Femur (tissue), 1 donor: ENCODE measurements at regions not wholly inside any gene's neighbourhood (a gene's known extent, or its start where the extent isn't known, plus 50 kb on each side); places are given as distances from the start of the nearest gene placed in this dataset.
"Not testable (repeated sequence)": the region's sequence is repeated elsewhere in the genome, so short reads cannot be mapped to it uniquely, and the experiment has no call there.

Experiments
- DNase-seq: peaks from one replicate; pipeline ENCODE4 v3.0.0-alpha.2; 2017

DNA sequence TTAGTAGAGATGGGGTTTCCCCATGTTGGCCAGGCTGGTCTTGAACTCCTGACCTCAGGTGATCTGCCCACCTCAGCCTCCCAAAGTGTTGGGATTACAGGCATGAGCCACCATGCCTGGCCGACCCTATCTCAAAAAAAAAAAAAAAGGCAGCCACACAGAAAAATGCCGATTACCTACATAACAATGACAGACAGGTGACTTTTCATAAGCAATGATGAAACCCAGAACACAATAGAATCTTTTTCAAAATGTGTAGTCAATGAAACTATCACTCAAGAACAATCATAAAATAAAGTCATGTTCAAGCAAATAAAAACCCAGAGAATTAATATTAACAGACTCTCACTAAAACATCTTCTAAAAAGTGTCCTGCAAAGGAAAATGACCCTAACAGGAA lies 135.6 kb upstream of the MVB12B start:
- not testable (repeated sequence) for DNase-seq

GRCh38 chr9:126198854-126199253 lies 127.8 kb upstream of the MVB12B start:
- no peak for DNase-seq

GRCh38 chr9:126203313-126203712 lies 123.3 kb upstream of the MVB12B start:
- no peak for DNase-seq

- no peak for DNase-seq
Measured at GRCh38 chr9:126204197-126204596, 122.4 kb upstream of the MVB12B start.

DNA sequence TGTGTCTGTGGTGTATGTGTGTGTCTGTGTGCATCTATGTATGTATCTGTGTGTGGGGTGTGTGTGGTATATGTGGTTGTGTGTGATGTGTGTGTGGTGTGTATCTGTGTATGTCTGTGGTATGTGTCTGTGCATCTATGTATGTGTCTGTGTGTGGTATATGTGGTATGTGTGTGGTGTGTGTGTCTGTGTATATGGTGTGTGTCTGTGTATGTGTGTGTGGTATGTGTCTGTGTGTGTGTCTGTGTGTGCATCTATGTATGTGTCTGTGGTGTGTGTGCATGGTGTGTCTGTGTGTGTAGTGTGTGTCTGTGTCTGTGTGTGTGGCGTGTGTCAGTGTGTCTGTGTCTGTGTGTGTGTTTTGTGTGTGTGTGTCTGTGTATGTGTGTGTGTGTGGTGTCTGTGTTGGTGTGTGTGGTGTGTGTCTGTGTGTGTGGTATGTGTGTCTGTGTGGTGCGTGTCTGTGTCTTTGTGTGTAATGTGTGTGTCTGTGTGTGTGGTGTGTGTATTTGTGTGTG lies 121.9 kb upstream of the MVB12B start:
- DNase-seq, result no peak

DNA sequence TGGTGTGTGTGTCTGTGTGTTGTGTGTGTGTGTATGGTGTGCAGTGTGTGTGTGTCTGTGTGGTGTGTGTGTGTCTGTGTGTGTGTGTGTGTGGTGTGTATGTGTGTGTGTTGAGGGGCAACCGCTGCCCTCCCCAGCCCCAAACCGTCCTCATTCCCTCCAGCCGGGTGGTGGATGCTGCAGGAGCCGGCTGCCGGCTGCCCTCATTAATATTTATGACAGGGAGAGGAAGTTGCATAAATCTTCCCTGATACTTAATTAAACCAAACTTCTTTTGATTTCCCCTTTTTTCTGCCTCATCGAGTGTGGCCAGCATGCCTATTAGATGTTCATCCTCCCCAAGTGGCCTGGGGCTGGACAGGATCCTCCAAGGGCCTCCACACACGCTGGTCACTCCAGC lies 121.4 kb upstream of the MVB12B start:
- no peak for DNase-seq

DNA sequence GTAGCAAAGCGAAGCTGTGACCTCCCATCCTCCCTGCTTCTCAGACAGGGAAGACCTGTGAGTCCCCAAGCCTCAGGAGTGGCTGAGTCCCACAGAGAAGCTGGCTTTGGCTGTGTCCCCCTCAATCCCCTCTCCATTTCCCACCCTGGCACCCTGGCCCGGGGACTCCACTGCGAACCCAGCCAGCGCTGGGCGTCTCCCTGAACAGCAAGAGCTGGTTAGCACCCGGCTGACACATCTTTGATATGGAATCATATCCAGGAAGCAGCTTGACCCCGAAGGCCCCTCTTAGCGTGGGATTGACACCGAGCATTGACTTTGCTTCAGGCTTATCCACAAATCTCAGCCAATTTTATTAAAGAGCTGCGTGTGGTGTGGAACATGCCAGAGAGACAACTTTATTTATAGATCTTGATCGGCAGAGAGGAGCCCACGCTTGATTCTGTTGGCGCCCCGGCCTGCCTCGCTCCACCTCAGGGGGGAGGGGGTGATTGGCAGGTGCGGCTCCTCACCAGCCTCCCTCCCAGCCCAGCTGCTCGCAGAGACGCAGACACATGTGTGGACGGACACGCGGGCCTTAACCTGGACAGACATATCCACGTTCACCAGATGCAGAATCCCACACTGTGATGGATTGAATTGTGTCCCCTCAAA lies 120.7 kb upstream of the MVB12B start:
- no peak for DNase-seq

- DNase-seq, result no peak
Measured at GRCh38 chr9:126207256-126207655, 119.4 kb upstream of the MVB12B start.

- DNase-seq, result no peak
Measured at GRCh38 chr9:126208216-126208758, 118.3 kb upstream of the MVB12B start.

- DNase-seq, result no peak
Measured at GRCh38 chr9:126211441-126212074, 115.1 kb upstream of the MVB12B start.

GRCh38 chr9:126215486-126215885 lies 111.1 kb upstream of the MVB12B start:
- DNase-seq, result no peak

DNA sequence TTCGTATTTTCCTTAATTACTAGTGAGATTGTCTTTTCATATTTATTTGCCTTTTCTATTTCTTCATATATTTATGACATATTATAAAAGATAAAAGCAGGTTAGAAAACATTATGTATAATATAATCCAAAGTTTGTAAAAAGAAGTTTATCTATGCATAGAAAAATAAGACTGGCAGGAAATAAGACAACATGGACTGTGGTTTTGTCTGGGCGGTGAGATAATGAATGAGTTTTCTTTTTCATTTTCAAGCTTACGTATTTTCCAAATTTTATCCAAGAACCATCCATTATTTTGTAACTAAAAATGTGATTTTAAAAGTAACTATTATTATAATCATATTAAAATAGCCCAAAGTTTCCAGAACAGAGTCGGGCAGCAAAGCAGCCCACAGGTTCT lies 109.8 kb upstream of the MVB12B start:
- DNase-seq, result no peak

DNA sequence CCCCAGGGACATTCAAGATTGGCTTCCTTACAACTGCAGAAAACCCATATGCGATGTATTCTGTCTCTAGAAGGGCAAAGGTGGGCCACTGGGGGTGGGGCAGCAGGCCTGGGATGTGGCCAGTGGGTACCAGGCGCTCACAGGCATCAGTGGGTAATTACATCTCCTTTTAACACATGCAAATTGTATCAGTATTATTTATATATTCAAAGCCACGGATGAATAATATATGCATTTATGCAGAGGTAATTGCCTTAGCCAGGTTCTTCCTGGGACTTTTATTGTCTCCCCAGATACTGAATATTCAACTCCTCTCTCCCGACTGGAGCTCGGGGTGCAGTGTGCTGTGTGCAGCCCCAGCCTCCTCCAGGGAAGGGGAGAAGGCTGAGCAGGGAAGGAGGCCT lies 109.4 kb upstream of the MVB12B start:
- no peak for DNase-seq

GRCh38 chr9:126217797-126218196 lies 108.8 kb upstream of the MVB12B start:
- no peak for DNase-seq

DNA sequence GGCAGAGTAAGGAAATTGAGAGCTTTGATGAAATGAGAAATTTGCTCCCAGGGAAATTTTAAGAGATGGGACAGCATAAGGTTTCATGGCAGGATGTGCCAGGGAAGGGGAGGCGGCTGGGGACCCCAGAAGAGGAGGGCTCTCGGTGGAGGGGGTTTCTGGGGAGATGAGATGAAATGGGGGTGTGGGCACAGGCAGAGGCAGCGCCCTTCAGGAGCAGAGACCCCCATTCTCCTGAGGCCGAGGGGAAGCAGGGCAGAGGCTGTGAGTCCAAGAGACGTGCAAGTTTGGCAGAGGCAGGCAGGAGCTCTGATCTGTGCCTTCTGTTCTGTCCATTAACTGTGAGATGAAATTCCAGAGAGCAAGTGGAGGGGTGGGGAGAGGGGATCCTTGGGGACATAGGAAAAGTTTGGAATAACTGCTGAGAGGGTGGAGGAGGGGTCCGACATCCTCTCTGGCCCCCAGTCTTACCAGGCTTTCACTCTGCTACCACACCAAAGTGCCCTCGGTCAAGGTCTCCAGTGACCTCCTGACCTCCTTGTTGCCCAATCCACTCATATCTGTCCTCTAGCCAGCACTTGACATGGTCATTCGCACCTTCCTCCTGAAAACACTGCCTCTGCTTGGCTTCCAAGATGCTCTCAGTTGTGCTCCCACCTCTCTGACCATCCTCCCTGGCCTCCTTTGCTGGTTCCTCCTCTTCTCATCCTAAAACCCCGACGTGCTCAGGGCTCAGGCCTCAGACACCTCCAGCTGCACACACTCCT lies 108.1 kb upstream of the MVB12B start:
- no peak for DNase-seq

DNA sequence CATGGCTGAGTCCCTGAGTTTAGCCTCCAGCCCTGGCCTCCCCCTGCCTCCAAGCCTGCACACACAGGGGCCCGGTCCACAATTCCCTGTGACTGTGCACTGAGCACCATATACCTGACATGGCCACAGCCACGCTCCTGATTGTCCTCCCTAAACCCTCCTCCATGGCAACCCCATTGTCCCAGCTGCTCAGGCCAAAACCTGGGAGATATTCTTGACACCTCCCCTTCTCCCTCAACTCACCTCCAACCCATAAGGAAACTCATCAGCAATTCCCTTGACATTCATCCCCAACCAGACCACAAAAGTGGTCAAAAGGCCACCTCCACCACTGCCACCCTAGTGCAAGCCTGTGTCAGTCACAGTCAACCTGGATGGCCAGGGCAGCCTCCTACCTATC lies 107.5 kb upstream of the MVB12B start:
- no peak for DNase-seq

DNA sequence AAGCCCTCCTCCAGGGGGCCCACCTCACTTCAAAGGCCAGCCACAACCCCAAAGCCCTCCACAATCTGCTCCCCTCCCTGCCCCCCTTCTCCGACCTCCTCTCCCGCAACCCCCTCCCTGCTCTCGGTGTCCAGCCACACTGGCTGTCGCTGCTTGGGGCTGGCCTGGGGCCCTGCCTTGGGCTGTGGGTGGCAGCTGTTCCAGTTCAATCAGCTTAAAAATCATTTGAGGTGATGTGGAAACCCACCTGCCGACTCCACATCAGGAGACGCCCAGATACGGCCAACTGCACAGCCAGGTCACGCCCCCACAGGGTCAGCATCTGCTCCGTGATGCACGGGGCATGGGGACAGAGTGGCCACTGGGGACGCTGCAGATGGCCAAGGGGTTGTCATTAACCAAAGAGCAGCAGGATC lies 107.0 kb upstream of the MVB12B start:
- no peak for DNase-seq

DNA sequence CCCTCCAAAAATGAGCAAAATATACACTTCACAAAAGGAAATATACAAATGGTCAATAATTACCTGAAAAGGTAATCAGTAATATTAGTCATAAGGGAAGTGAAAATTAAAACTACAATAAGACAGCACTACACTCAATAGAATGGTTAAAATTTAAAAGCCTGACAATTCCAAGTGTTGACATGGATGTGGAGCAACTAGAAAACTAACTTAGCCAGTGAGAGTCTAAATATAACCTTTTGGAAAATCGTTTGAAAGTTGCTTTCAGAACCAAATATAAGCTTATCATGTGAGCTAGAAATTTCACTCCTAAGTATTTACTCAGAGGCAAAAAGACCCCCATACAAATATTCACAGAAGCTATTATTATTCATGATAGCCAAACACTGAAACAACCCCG lies 105.1 kb upstream of the MVB12B start:
- no peak for DNase-seq

- no peak for DNase-seq
Measured at GRCh38 chr9:126222363-126222834, 104.2 kb upstream of the MVB12B start.

DNA sequence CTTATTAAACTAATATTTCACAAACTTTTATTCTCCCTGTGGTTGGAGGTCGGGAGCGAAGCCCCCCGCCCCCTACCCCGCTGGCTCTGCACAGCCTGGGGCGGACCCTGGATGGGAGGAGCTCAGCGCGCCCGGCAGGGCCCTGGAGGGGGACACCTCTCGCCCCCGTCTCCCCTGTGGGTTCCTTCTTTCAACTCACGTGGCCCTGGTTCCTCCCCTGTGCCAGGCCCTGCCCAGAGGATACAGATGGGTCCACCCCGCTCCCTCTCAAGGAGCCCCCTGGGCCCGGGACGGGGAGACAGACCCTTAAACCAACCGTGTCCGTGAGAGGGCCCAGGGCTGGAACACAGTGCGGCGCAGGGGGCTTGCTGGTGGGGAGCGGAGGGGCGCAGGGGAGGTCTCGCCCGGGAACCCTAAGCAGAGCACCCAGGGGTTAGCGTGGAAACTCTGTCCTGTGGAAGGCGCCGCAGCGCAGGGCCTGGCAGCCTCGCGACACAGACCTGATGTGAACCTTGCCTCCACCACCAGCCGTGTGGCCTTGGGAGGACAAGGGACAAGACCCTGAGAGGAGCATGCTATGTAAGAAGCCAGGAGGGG lies 103.7 kb upstream of the MVB12B start:
- no peak for DNase-seq

GRCh38 chr9:126223798-126224531 lies 102.7 kb upstream of the MVB12B start:
- DNase-seq, result no peak
